ENCODE measurements at regions not wholly inside any gene's neighbourhood (a gene's known extent, or its start where the extent isn't known, plus 50 kb on each side); places are given as distances from the start of the nearest gene placed in this dataset.

DNA sequence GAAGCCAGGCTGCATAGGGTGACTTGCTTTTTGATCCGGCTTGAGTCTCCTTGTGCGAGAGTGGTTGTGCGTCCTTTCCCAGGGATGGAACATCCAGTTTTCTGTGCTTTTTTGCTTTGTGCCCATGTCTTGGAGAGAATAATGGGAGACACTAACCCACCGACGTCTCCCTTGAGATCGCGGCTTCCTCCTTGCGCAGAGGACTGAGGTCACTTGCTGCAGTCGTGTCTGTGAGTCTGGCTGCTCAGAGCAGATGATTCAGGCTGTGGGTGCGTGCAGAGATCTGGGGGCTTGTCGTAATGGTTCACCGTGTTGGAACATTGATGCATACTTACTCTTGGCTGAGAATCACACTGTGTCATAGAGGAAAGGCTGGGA, 164.5 kb upstream of the CACNA1E start:
- TF ChIP-seq, protein P1, sequence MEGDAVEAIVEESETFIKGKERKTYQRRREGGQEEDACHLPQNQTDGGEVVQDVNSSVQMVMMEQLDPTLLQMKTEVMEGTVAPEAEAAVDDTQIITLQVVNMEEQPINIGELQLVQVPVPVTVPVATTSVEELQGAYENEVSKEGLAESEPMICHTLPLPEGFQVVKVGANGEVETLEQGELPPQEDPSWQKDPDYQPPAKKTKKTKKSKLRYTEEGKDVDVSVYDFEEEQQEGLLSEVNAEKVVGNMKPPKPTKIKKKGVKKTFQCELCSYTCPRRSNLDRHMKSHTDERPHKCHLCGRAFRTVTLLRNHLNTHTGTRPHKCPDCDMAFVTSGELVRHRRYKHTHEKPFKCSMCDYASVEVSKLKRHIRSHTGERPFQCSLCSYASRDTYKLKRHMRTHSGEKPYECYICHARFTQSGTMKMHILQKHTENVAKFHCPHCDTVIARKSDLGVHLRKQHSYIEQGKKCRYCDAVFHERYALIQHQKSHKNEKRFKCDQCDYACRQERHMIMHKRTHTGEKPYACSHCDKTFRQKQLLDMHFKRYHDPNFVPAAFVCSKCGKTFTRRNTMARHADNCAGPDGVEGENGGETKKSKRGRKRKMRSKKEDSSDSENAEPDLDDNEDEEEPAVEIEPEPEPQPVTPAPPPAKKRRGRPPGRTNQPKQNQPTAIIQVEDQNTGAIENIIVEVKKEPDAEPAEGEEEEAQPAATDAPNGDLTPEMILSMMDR (tag by site-specific recombination; IDR thresholded peaks at IDR 0.05), result no peak
- TF ChIP-seq ZNF354C (tag by site-specific recombination; IDR thresholded peaks at IDR 0.05; ENCODE audit: borderline replicate concordance, low read depth), result no peak
- no peak for TF ChIP-seq ZIC2 (tag by site-specific recombination; IDR thresholded peaks at IDR 0.05)
- no peak for TF ChIP-seq YY1 (tag by site-specific recombination; IDR thresholded peaks at IDR 0.05)
- TF ChIP-seq ZNF23 (tag by site-specific recombination; IDR thresholded peaks at IDR 0.05; ENCODE audit: borderline replicate concordance), result no peak
